PC-3 (cell line): ENCODE measurements at regions not wholly inside any gene's neighbourhood (a gene's known extent, or its start where the extent isn't known, plus 50 kb on each side); places are given as distances from the start of the nearest gene placed in this dataset.

Experiments used
- ATAC-seq: fragments of 200-7000 bp; cut with Tn5 transposase; 2 replicates; pipeline ENCODE4 v1.9.1; 2020; ENCODE audit warnings: mild to moderate bottlenecking, moderate library complexity
- BruUV-seq: library from RNA; stranded (reverse); fragments of 400-500 nt; replicated peaks from 2 replicates; lab custom pipeline; 2021; lab: Mats Ljungman, UMichigan
- CTCF ChIA-PET: fragments of 300-600 bp; sonication (Branson Sonifier 250); formaldehyde crosslinking; loops from one replicate; lab custom pipeline; 2022; ENCODE audit warnings: antibody characterized with exemption; lab: Charles Lee
- POLR2A ChIA-PET: fragments of 300-600 bp; sonication (Branson Sonifier 250); formaldehyde crosslinking; loops from one replicate; lab custom pipeline; 2022; ENCODE audit warnings: antibody characterized with exemption; ENCODE audit not compliant: unreplicated experiment; lab: Charles Lee
- DNase-seq: peaks from one replicate; pipeline ENCODE4 v3.0.0-alpha.2; 2015
- H2AFZ ChIP-seq: fragments of 300-600 bp; sonication (generic); 2 replicates; pipeline ENCODE4 v1.6.0; 2016; ENCODE audit warnings: antibody characterized with exemption, low read length
- H3F3A ChIP-seq: fragments of 300-600 bp; sonication (generic); one replicate; pipeline ENCODE4 v1.6.0; 2017; ENCODE audit warnings: antibody characterized with exemption, low read length, control low read depth, mild to moderate bottlenecking; ENCODE audit not compliant: unreplicated experiment
- H3K27ac ChIP-seq: fragments of 300-600 bp; sonication (generic); 2 replicates; pipeline ENCODE4 v1.5.1; 2016; ENCODE audit warnings: mild to moderate bottlenecking, low read length
- H3K27me3 ChIP-seq: fragments of 300-600 bp; sonication (generic); 2 replicates; pipeline ENCODE4 v1.6.1; 2016; ENCODE audit warnings: low read length, mixed read lengths
- H3K36me3 ChIP-seq: fragments of 300-600 bp; sonication (generic); 2 replicates; pipeline ENCODE4 v1.6.1; 2016; ENCODE audit warnings: low read depth, mixed run types, low read length, mixed read lengths
- H3K4me1 ChIP-seq: fragments of 300-600 bp; sonication (generic); 2 replicates; pipeline ENCODE4 v1.5.1; 2016; ENCODE audit warnings: low read length; ENCODE audit not compliant: insufficient read depth
- H3K4me2 ChIP-seq: fragments of 300-600 bp; sonication (generic); 2 replicates; pipeline ENCODE4 v1.6.0; 2016; ENCODE audit warnings: low read length
- H3K4me3 ChIP-seq: fragments of 300-600 bp; sonication (generic); 2 replicates; pipeline ENCODE4 v1.5.1; 2016; ENCODE audit warnings: mild to moderate bottlenecking, low read length, mixed read lengths
- H3K79me2 ChIP-seq: fragments of 300-600 bp; sonication (generic); 2 replicates; pipeline ENCODE4 v1.6.1; 2017; ENCODE audit warnings: low read length, mixed read lengths
- H3K9ac ChIP-seq: fragments of 300-600 bp; sonication (generic); 2 replicates; pipeline ENCODE4 v1.6.0; 2016; ENCODE audit warnings: mild to moderate bottlenecking, low read length
- H3K9me2 ChIP-seq: fragments of 300-600 bp; sonication (generic); replicated peaks from 2 replicates; pipeline ENCODE4 v1.6.1; 2016; ENCODE audit warnings: mixed run types, low read length, mixed read lengths
- H3K9me3 ChIP-seq: fragments of 300-600 bp; sonication (generic); 2 replicates; pipeline ENCODE4 v1.6.1; 2016; ENCODE audit warnings: low read length, mixed read lengths
- H4K20me1 ChIP-seq: fragments of 300-600 bp; sonication (generic); 2 replicates; pipeline ENCODE4 v1.6.1; 2016; ENCODE audit warnings: low read length, mixed read lengths
- CTCF ChIP-seq: fragments of 300-600 bp; sonication (generic); conservative IDR thresholded peaks from 2 replicates; pipeline ENCODE4 v1.5.1; 2017; ENCODE audit warnings: antibody characterized with exemption, low read depth, mild to moderate bottlenecking, low read length
- EZH2 ChIP-seq: fragments of 300-600 bp; sonication (generic); IDR thresholded peaks from one replicate; pipeline ENCODE4 v1.6.1; 2017; ENCODE audit warnings: antibody characterized with exemption, mild to moderate bottlenecking, low read length; ENCODE audit not compliant: unreplicated experiment
- EZH2phosphoT487 ChIP-seq: fragments of 300-600 bp; sonication (generic); IDR thresholded peaks from 2 replicates; pipeline ENCODE4 v1.6.1; 2018; ENCODE audit warnings: mild to moderate bottlenecking, antibody characterized with exemption, low read length, borderline replicate concordance
- intact Hi-C: fragments of 100-400 bp; cut with micrococcal nuclease; formaldehyde crosslinking; loops from 2 replicates; pipeline ENCODE4 v1.9.0; 2023

GRCh38 chr11:69950120-69950519 lies 128.0 kb upstream of the ANO1 start:
- no peaks in the 10 kb centered on the region for H3K36me3 ChIP-seq
- ATAC-seq, result no peak
- no peaks in the 10 kb centered on the region for H3K9me3 ChIP-seq
- peaks cover 10% of the 10 kb centered on the region for H3K79me2 ChIP-seq
- BruUV-seq, result no TSS peak
- H3K9me2 ChIP-seq, result no peaks in the 10 kb centered on the region
- no peak overlapping the region for H3K4me3 ChIP-seq
- intact Hi-C loops, result no loop called here
- H3K27me3 ChIP-seq, result no peaks in the 10 kb centered on the region
- POLR2A ChIA-PET, result no interaction called here
- peak overlapping the region; percentile 93 for H3K9ac ChIP-seq
- no peak overlapping the region for H2AFZ ChIP-seq
- H4K20me1 ChIP-seq, result no peaks in the 10 kb centered on the region
- peaks cover 5% of the 10 kb centered on the region for H3F3A ChIP-seq
- peak; percentile 72 for DNase-seq
- peak overlapping the region; percentile 97 for H3K27ac ChIP-seq
- TF ChIP-seq EZH2phosphoT487, result no peak
- no peak for TF ChIP-seq EZH2
- peak; percentile 98 for TF ChIP-seq CTCF
- CTCF ChIA-PET, result no interaction called here
- H3K4me1 ChIP-seq, result peaks cover 45% of the 10 kb centered on the region
- H3K4me2 ChIP-seq, result peak overlapping the region; percentile 35

- peak overlapping the region; percentile 97 for H3K27ac ChIP-seq
- POLR2A ChIA-PET, result no interaction called here
Measured at GRCh38 chr11:69950621-69951020, 127.5 kb upstream of the ANO1 start.

More at GRCh38 chr11:69950621-69951020, 127.5 kb upstream of the ANO1 start:
- no peak overlapping the region for H3K4me2 ChIP-seq
- peaks cover 10% of the 10 kb centered on the region for H3K79me2 ChIP-seq
- TF ChIP-seq EZH2 (no peak), EZH2phosphoT487 (no peak), CTCF (no peak)
- no peak overlapping the region for H3K4me3 ChIP-seq
- no peaks in the 10 kb centered on the region for H3K36me3 ChIP-seq
- no peak overlapping the region for H2AFZ ChIP-seq
- BruUV-seq, result no TSS peak
- H3K9ac ChIP-seq, result no peak overlapping the region; the same call in 1 of the 2 replicates
- no peaks in the 10 kb centered on the region for H3K27me3 ChIP-seq
- H4K20me1 ChIP-seq, result no peaks in the 10 kb centered on the region
- no peaks in the 10 kb centered on the region for H3K9me3 ChIP-seq
- H3K9me2 ChIP-seq, result no peaks in the 10 kb centered on the region
- peaks cover 45% of the 10 kb centered on the region for H3K4me1 ChIP-seq
- no peak for ATAC-seq
- H3F3A ChIP-seq, result peaks cover 5% of the 10 kb centered on the region
- CTCF ChIA-PET, result no interaction called here
- intact Hi-C loops, result no loop called here
- DNase-seq, result no peak
